Effector memory CD4-positive, alpha-beta T cell (primary cell): ENCODE measurements at regions not wholly inside any gene's neighbourhood (a gene's known extent, or its start where the extent isn't known, plus 50 kb on each side); places are given as distances from the start of the nearest gene placed in this dataset.
A peak's percentile ranks its signal among the peaks of the same experiment; 100 is the strongest.

Experiments used
- DNase-seq, 3 donors: peaks; one replicate each; pipeline ENCODE4 v3.0.0-alpha.2; 2020
- H3K27ac ChIP-seq: 2 replicates; pipeline ENCODE4 v1.7.0; 2013; ENCODE audit warnings: mild to moderate bottlenecking, low read length, moderate library complexity; ENCODE audit not compliant: insufficient read depth, poor library complexity, severe bottlenecking
- H3K27me3 ChIP-seq: replicated peaks from 2 replicates; pipeline ENCODE4 v1.7.0; 2013; ENCODE audit warnings: mild to moderate bottlenecking, low read length; ENCODE audit not compliant: insufficient read depth, control insufficient read depth, poor library complexity, severe bottlenecking
- H3K36me3 ChIP-seq: 2 replicates; pipeline ENCODE4 v1.7.0; 2013; ENCODE audit warnings: mild to moderate bottlenecking, low read length, moderate library complexity; ENCODE audit not compliant: control insufficient read depth, insufficient read depth
- H3K4me1 ChIP-seq: 2 replicates; pipeline ENCODE4 v1.7.0; 2013; ENCODE audit warnings: low read length, mild to moderate bottlenecking; ENCODE audit not compliant: control insufficient read depth, insufficient read depth, poor library complexity, severe bottlenecking
- H3K4me3 ChIP-seq: 2 replicates; pipeline ENCODE4 v1.7.0; 2013; ENCODE audit warnings: low read length, low read depth, mild to moderate bottlenecking; ENCODE audit not compliant: insufficient read depth, poor library complexity, severe bottlenecking
- H3K9me3 ChIP-seq: 2 replicates; pipeline ENCODE4 v1.7.0; 2013; ENCODE audit warnings: mild to moderate bottlenecking, low read length, moderate library complexity; ENCODE audit not compliant: control insufficient read depth

- no peaks in the 10 kb centered on the region for H3K27me3 ChIP-seq
- H3K4me1 ChIP-seq, result no peaks in the 10 kb centered on the region
- no peak overlapping the region for H3K4me3 ChIP-seq
- no peaks in the 10 kb centered on the region for H3K36me3 ChIP-seq
- H3K9me3 ChIP-seq, result no peaks in the 10 kb centered on the region
- no peak for DNase-seq
- H3K27ac ChIP-seq, result no peak overlapping the region
Observed at GRCh38 chr4:128463006-128463405, 175.4 kb upstream of the PGRMC2 start.

GRCh38 chr4:128462103-128462783 is 174.6 kb upstream of the PGRMC2 start:
- Histone ChIP-seq H3K4me3 (no peak overlapping the region), H3K9me3 (no peaks in the 10 kb centered on the region), H3K27ac (no peak overlapping the region), H3K27me3 (no peaks in the 10 kb centered on the region), H3K36me3 (no peaks in the 10 kb centered on the region), H3K4me1 (no peaks in the 10 kb centered on the region)
- no peak for DNase-seq

GRCh38 chr4:128461291-128462102 is 173.9 kb upstream of the PGRMC2 start:
- Histone ChIP-seq H3K27ac (no peak overlapping the region), H3K27me3 (no peaks in the 10 kb centered on the region)
- no peak for DNase-seq

DNA sequence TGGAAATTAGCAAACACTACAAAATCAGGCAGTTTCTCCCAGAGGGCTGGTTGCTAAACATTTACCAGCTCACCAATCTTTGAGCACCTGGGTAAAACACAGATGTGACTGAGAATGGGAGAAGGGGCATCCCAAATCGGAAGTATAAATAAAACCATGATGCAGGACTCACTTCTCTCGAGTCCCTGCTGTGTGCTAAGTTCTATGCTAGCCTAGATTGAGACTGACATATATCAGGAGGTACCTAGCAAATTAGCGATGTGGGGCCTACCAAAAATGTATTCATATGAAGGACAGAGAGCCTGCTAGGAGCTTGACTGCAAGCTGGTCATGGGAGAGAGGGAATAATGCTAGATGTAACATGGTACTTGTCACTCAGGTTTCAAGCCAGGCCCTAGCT is 171.9 kb upstream of the PGRMC2 start:
- H3K4me1 ChIP-seq, result no peaks in the 10 kb centered on the region
- DNase-seq, result no peak
- H3K27ac ChIP-seq, result no peak overlapping the region
- no peaks in the 10 kb centered on the region for H3K36me3 ChIP-seq
- H3K4me3 ChIP-seq, result no peak overlapping the region
- no peaks in the 10 kb centered on the region for H3K27me3 ChIP-seq
- no peaks in the 10 kb centered on the region for H3K9me3 ChIP-seq

More at GRCh38 chr4:128461291-128462102, 173.9 kb upstream of the PGRMC2 start:
- no peaks in the 10 kb centered on the region for H3K9me3 ChIP-seq
- H3K4me1 ChIP-seq, result no peaks in the 10 kb centered on the region
- H3K4me3 ChIP-seq, result no peak overlapping the region
- H3K36me3 ChIP-seq, result no peaks in the 10 kb centered on the region

GRCh38 chr4:128458816-128459215 is 171.2 kb upstream of the PGRMC2 start:
- Histone ChIP-seq H3K27me3 (no peaks in the 10 kb centered on the region), H3K9me3 (no peaks in the 10 kb centered on the region), H3K27ac (no peak overlapping the region), H3K4me3 (no peak overlapping the region), H3K36me3 (no peaks in the 10 kb centered on the region), H3K4me1 (no peaks in the 10 kb centered on the region)
- DNase-seq, result no peak

DNA sequence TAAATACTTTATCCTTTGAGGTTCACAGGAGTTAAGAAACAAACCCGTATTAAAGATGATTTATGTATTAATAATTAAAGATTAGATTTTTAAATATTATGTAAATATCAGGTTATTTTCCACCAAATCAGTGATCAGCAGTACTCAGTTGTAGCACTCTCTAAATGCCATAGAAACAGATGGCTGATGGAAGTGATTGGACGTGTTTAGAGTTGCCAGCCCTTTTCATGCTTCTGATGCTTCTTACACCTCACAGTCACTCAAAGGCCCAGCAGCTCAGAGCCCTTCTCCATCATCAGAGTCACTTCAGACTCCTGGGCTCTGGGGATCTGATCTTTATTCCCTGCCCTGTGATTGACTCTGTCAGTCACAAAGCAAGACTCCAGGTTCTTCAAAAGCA is 170.1 kb upstream of the PGRMC2 start:
- no peak for DNase-seq
- Histone ChIP-seq H3K4me3 (no peak overlapping the region), H3K9me3 (no peaks in the 10 kb centered on the region), H3K27ac (no peak overlapping the region), H3K27me3 (no peaks in the 10 kb centered on the region), H3K36me3 (no peaks in the 10 kb centered on the region), H3K4me1 (no peaks in the 10 kb centered on the region)

- Histone ChIP-seq H3K4me1 (no peaks in the 10 kb centered on the region), H3K27me3 (no peaks in the 10 kb centered on the region), H3K9me3 (no peaks in the 10 kb centered on the region), H3K36me3 (no peaks in the 10 kb centered on the region), H3K4me3 (no peak overlapping the region), H3K27ac (no peak overlapping the region)
- DNase-seq, result no peak
Observed at GRCh38 chr4:128456171-128456570, 168.6 kb upstream of the PGRMC2 start.

GRCh38 chr4:128455480-128455879 is 167.9 kb upstream of the PGRMC2 start:
- Histone ChIP-seq H3K27ac (no peak overlapping the region), H3K4me3 (no peak overlapping the region), H3K4me1 (no peaks in the 10 kb centered on the region), H3K36me3 (no peaks in the 10 kb centered on the region), H3K27me3 (no peaks in the 10 kb centered on the region), H3K9me3 (no peaks in the 10 kb centered on the region)
- DNase-seq, result no peak

DNA sequence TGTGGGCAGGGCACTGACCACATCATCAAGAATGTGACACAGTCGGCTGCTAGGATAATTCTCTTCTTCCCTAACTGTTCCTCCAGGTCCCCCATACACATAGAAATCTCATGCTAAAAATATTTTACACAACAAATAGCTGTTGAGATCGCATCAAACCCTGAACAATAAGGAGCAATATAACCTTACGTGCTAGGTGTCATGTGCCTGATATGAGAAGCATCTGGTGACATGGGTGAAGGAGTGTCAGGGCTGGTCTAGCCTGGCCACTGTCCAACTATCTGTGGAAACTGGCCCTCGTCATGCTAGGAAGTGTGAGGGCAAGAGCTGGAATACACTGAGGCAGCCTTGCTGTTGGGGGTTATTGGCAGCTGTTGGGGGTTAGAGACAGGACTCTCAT is 167.3 kb upstream of the PGRMC2 start:
- Histone ChIP-seq H3K4me3 (no peak overlapping the region), H3K36me3 (no peaks in the 10 kb centered on the region), H3K27me3 (no peaks in the 10 kb centered on the region), H3K9me3 (no peaks in the 10 kb centered on the region), H3K4me1 (no peaks in the 10 kb centered on the region), H3K27ac (no peak overlapping the region)
- DNase-seq, result no peak

- Histone ChIP-seq H3K9me3 (no peaks in the 10 kb centered on the region), H3K4me1 (no peaks in the 10 kb centered on the region), H3K4me3 (no peak overlapping the region), H3K27me3 (no peaks in the 10 kb centered on the region), H3K36me3 (no peaks in the 10 kb centered on the region), H3K27ac (no peak overlapping the region)
- peak; percentile 4 to 18 (median 17) for DNase-seq
Observed at GRCh38 chr4:128454281-128454871, 166.8 kb upstream of the PGRMC2 start.
